ENCODE measurements at regions not wholly inside any gene's neighbourhood (a gene's known extent, or its start where the extent isn't known, plus 50 kb on each side); places are given as distances from the start of the nearest gene placed in this dataset.

DNA sequence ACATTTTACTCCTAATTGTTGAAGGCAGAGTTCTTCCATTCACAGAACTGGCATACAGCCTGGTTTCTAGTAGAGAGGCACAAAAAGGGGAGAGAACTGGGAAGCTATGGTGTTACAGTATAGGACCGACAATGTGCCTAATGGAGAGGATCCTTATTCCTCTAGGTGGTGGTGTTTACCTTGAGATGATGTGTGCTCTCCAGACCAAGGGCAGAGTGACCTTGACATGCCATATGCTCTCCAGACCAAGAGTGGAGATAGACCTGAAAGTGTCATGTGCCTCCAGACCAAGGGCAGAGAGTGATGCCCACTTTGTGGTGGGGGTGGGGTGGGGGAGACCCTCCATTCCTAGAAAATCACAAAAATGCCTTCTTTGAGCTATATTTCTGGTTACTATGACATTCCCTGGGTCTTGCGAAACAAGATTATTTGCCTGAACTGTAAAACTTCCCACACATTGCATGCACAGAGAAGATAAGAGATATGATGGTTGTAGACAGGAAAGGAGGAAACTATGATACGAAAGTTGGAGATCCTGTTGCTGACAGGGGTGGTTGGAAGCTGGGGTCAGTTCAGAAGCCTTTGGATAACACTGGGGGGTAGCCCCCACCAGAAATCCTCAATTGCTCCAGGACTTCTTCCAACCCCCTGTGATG, 119.7 kb downstream of the TEX13C start (continued):
- TF ChIP-seq ZNF143 (CRISPR knock-in tag; IDR thresholded peaks at IDR 0.05), result no peak
- TF ChIP-seq BCOR (IDR thresholded peaks at IDR 0.05), result no peak
- no peak for TF ChIP-seq HDAC2 (IDR thresholded peaks at IDR 0.05)
- TF ChIP-seq STAT5A (IDR thresholded peaks at IDR 0.05; ENCODE audit: borderline replicate concordance, low read length), result peak; percentile 59
- no peak for TF ChIP-seq BRF1 (IDR thresholded peaks at IDR 0.05; ENCODE audit: borderline replicate concordance, extremely low read depth, insufficient read length)
- no peak for TF ChIP-seq BMI1 (IDR thresholded peaks at IDR 0.05; ENCODE audit: low read length)
- TF ChIP-seq ZNF354B (CRISPR knock-in tag; IDR thresholded peaks at IDR 0.05), result no peak
- TF ChIP-seq SREBF2 (CRISPR knock-in tag; IDR thresholded peaks at IDR 0.05), result no peak
- no peak for TF ChIP-seq DMBX1 (CRISPR knock-in tag; IDR thresholded peaks at IDR 0.05; ENCODE audit: borderline replicate concordance)
- TF ChIP-seq HINFP (tag; conservative IDR thresholded peaks at IDR 0.05; ENCODE audit: low read depth), result no peak
- no peak for TF ChIP-seq NFYB (IDR thresholded peaks at IDR 0.05; ENCODE audit: extremely low read depth, insufficient read length)
- no peak for TF ChIP-seq ZFP30 (CRISPR knock-in tag; IDR thresholded peaks at IDR 0.05; ENCODE audit: borderline replicate concordance)
- TF ChIP-seq POLR3G (IDR thresholded peaks at IDR 0.05; ENCODE audit: extremely low read depth, insufficient read length, insufficient replicate concordance), result no peak
- TF ChIP-seq ZKSCAN1 (IDR thresholded peaks at IDR 0.05; ENCODE audit: low read depth, low read length), result no peak
- no peak for TF ChIP-seq POLR2H (tag; IDR thresholded peaks at IDR 0.05; ENCODE audit: low read depth)
- TF ChIP-seq KDM1A (IDR thresholded peaks at IDR 0.05), result peak in 1 of 2 experiments; percentile 61; a peak in 3 of 4 replicates
- TF ChIP-seq, protein P1, sequence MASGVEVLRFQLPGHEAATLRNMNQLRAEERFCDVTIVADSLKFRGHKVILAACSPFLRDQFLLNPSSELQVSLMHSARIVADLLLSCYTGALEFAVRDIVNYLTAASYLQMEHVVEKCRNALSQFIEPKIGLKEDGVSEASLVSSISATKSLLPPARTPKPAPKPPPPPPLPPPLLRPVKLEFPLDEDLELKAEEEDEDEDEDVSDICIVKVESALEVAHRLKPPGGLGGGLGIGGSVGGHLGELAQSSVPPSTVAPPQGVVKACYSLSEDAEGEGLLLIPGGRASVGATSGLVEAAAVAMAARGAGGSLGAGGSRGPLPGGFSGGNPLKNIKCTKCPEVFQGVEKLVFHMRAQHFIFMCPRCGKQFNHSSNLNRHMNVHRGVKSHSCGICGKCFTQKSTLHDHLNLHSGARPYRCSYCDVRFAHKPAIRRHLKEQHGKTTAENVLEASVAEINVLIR (CRISPR knock-in tag; IDR thresholded peaks at IDR 0.05), result no peak
- no peak for TF ChIP-seq POLR2A (conservative IDR thresholded peaks at IDR 0.05)
- TF ChIP-seq YY1 (IDR thresholded peaks at IDR 0.05; ENCODE audit: borderline replicate concordance in 1 of 3, control insufficient read depth in 1 of 3, extremely low read depth in 1 of 3, insufficient read depth in 3 of 3, insufficient read length in 1 of 3, insufficient replicate concordance in 2 of 3, low read depth in 1 of 3, low read length in 2 of 3), result no peak
- TF ChIP-seq, protein P2, sequence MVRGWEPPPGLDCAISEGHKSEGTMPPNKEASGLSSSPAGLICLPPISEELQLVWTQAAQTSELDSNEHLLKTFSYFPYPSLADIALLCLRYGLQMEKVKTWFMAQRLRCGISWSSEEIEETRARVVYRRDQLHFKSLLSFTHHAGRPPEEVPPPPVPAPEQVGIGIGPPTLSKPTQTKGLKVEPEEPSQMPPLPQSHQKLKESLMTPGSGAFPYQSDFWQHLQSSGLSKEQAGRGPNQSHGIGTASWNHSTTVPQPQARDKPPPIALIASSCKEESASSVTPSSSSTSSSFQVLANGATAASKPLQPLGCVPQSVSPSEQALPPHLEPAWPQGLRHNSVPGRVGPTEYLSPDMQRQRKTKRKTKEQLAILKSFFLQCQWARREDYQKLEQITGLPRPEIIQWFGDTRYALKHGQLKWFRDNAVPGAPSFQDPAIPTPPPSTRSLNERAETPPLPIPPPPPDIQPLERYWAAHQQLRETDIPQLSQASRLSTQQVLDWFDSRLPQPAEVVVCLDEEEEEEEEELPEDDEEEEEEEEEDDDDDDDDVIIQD (CRISPR knock-in tag; IDR thresholded peaks at IDR 0.05), result no peak
- 0 out of 2 replicates have a peak, but pooled peaks have one; percentile 19 for TF ChIP-seq TRIM28 (IDR thresholded peaks at IDR 0.05)
- TF ChIP-seq, protein P3, sequence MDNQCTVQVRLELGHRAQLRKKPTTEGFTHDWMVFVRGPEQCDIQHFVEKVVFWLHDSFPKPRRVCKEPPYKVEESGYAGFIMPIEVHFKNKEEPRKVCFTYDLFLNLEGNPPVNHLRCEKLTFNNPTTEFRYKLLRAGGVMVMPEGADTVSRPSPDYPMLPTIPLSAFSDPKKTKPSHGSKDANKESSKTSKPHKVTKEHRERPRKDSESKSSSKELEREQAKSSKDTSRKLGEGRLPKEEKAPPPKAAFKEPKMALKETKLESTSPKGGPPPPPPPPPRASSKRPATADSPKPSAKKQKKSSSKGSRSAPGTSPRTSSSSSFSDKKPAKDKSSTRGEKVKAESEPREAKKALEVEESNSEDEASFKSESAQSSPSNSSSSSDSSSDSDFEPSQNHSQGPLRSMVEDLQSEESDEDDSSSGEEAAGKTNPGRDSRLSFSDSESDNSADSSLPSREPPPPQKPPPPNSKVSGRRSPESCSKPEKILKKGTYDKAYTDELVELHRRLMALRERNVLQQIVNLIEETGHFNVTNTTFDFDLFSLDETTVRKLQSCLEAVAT (IDR thresholded peaks at IDR 0.05), result peak in 1 of 2 experiments; percentile 35; a peak in 1 of 4 replicates
- TF ChIP-seq ZNF830 (CRISPR knock-in tag; IDR thresholded peaks at IDR 0.05), result no peak
- TF ChIP-seq TAF7 (tag; IDR thresholded peaks at IDR 0.05), result no peak
- TF ChIP-seq YBX1 (IDR thresholded peaks at IDR 0.05), result no peak
- 0 out of 2 replicates have a peak, but pooled peaks have one; percentile 28 for TF ChIP-seq MTA3 (IDR thresholded peaks at IDR 0.05; ENCODE audit: borderline replicate concordance)
